ENCODE measurements at regions not wholly inside any gene's neighbourhood (a gene's known extent, or its start where the extent isn't known, plus 50 kb on each side); places are given as distances from the start of the nearest gene placed in this dataset.

DNA sequence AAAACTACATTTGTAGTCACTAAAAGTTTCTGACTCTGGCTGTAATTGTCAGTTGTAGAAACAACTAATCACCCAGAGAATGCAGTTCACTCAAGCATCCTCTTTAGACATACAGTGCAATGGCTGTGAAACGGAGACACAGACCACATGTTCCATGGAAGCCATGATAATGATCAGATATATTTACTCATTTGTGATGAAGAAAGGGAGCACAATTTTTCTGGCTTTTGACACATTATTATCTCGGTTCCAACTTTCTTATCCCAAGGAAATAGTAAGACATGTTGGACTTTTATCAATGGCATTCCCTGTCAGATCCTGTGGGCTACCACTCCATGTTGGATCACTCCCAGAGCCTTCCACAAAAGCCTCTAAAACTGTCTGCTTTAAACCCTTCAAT, 215.0 kb upstream of the LRIG1 start:
- Mint-ChIP-seq H3K9me3 (peaks cover 2% of the 10 kb centered on the region), H3K4me3 (no peak overlapping the region), H3K36me3 (no peaks in the 10 kb centered on the region), H3K27me3 (ENCODE audit: insufficient read depth, low read depth) (no peaks in the 10 kb centered on the region), H3K27ac (no peak overlapping the region), H3K4me1 (no peaks in the 10 kb centered on the region)
- no peak for TF ChIP-seq EZH2 (IDR thresholded peaks at IDR 0.05)
- no peak for TF ChIP-seq CTCF (IDR thresholded peaks at IDR 0.05)
- no peak for TF ChIP-seq EZH2phosphoT487 (IDR thresholded peaks at IDR 0.05)
- Histone ChIP-seq H3K4me3 (no peak overlapping the region), H3K27ac (no peak overlapping the region), H3K36me3 (no peaks in the 10 kb centered on the region), H3F3A (ENCODE audit: low read depth) (no peaks in the 10 kb centered on the region), H4K20me1 (ENCODE audit: low read depth) (no peaks in the 10 kb centered on the region), H3K9me3 (ENCODE audit: low read depth) (no peaks in the 10 kb centered on the region), H3K4me1 (peaks cover 3% of the 10 kb centered on the region), H3K9ac (no peak overlapping the region), H3K4me2 (no peak overlapping the region), H2AFZ (replicated peaks) (no peak overlapping the region), H3K79me2 (ENCODE audit: low read depth) (no peaks in the 10 kb centered on the region), H3K27me3 (no peaks in the 10 kb centered on the region)
- no peak for DNase-seq (ENCODE audit: low spot score)

DNA sequence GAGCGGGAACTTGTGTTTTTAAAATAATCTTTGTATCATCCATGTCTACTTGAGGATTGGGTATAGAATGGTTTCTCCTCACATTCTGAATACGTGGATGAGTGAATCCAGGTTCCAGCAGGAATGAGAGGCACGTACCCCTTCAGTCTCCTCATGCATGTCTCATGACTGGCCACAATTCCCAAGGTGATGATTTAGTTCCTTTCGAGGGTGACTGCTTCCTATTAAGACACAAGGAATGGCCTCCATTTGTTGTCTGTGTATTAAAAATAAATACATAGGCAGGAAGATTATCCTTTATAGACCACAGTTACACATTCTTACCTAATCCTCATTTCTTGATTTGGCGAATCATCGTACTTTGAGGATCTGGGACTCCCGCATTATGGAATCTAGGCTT, 217.0 kb upstream of the LRIG1 start:
- H3K27me3 Mint-ChIP-seq (ENCODE audit: insufficient read depth, low read depth), result no peaks in the 10 kb centered on the region
- no peak overlapping the region for H3K4me3 Mint-ChIP-seq
- no peak for TF ChIP-seq EZH2 (IDR thresholded peaks at IDR 0.05)
- TF ChIP-seq CTCF (IDR thresholded peaks at IDR 0.05), result no peak
- TF ChIP-seq EZH2phosphoT487 (IDR thresholded peaks at IDR 0.05), result no peak

GRCh38 chr3:66719796-66720356, 219.1 kb upstream of the LRIG1 start:
- Histone ChIP-seq H4K20me1 (ENCODE audit: low read depth) (no peaks in the 10 kb centered on the region), H3K27ac (no peak overlapping the region), H3K9me3 (ENCODE audit: low read depth) (no peaks in the 10 kb centered on the region), H2AFZ (replicated peaks) (no peak overlapping the region), H3K36me3 (no peaks in the 10 kb centered on the region), H3F3A (ENCODE audit: low read depth) (peaks cover 8% of the 10 kb centered on the region), H3K79me2 (ENCODE audit: low read depth) (no peaks in the 10 kb centered on the region), H3K9ac (no peak overlapping the region), H3K4me1 (peaks cover 11% of the 10 kb centered on the region), H3K4me3 (no peak overlapping the region), H3K4me2 (no peak overlapping the region), H3K27me3 (no peaks in the 10 kb centered on the region)
- no peak for TF ChIP-seq CTCF (IDR thresholded peaks at IDR 0.05)
- TF ChIP-seq EZH2 (IDR thresholded peaks at IDR 0.05), result no peak
- no peak for TF ChIP-seq EZH2phosphoT487 (IDR thresholded peaks at IDR 0.05)
- Mint-ChIP-seq H3K27ac (no peak overlapping the region), H3K27me3 (ENCODE audit: insufficient read depth, low read depth) (no peaks in the 10 kb centered on the region), H3K36me3 (no peaks in the 10 kb centered on the region), H3K4me1 (peaks cover 8% of the 10 kb centered on the region), H3K4me3 (no peak overlapping the region), H3K9me3 (peaks cover 2% of the 10 kb centered on the region)
- no peak for DNase-seq (ENCODE audit: low spot score)

More for the DNA sequence above, 217.0 kb upstream of the LRIG1 start:
- H3K36me3 Mint-ChIP-seq, result no peaks in the 10 kb centered on the region
- H3K4me1 Mint-ChIP-seq, result peaks cover 7% of the 10 kb centered on the region
- peaks cover 2% of the 10 kb centered on the region for H3K9me3 Mint-ChIP-seq
- Histone ChIP-seq H3K27me3 (no peaks in the 10 kb centered on the region), H3K4me1 (peaks cover 11% of the 10 kb centered on the region), H3K9me3 (ENCODE audit: low read depth) (no peaks in the 10 kb centered on the region), H3K27ac (no peak overlapping the region), H2AFZ (replicated peaks) (no peak overlapping the region), H3K9ac (no peak overlapping the region), H3K4me3 (no peak overlapping the region), H3K79me2 (ENCODE audit: low read depth) (no peaks in the 10 kb centered on the region), H3F3A (ENCODE audit: low read depth) (no peaks in the 10 kb centered on the region), H3K36me3 (no peaks in the 10 kb centered on the region), H3K4me2 (no peak overlapping the region), H4K20me1 (ENCODE audit: low read depth) (no peaks in the 10 kb centered on the region)
- DNase-seq (ENCODE audit: low spot score), result no peak
- no peak overlapping the region for H3K27ac Mint-ChIP-seq

Measured in neural progenitor cell (in vitro differentiated cells).